ENCODE measurements at regions not wholly inside any gene's neighbourhood (a gene's known extent, or its start where the extent isn't known, plus 50 kb on each side); places are given as distances from the start of the nearest gene placed in this dataset.

- ATAC-seq (peak in 5 of 8 donors; percentile 55 to 99 (median 73)), DNase-seq (peak in 1 of 2 donors; percentile 6)
- H3K9me3 ChIP-seq = no peaks in the 10 kb centered on the region
- TF ChIP-seq CTCF (IDR thresholded peaks at IDR 0.05) = no peak
- no peak overlapping the region for H3K4me3 ChIP-seq
- peaks cover 0 to 7% (median 0%) of the 10 kb centered on the region in 9 donors for H3K4me1 ChIP-seq
- 30 to 36% methylated on average over 4 of the region's 4 CpGs for WGBS, 2 donors
- intact Hi-C loops (cut with DNase I) = no loop called here
- H3K27ac ChIP-seq = peak overlapping the region in 1 of 10 donors; percentile 4
- H3K27me3 ChIP-seq = no peaks in the 10 kb centered on the region
- no peaks in the 10 kb centered on the region for H3K36me3 ChIP-seq
These were observed 592.8 kb upstream of the GBE1 start for GRCh38 chr3:82354228-82354627.

DNA sequence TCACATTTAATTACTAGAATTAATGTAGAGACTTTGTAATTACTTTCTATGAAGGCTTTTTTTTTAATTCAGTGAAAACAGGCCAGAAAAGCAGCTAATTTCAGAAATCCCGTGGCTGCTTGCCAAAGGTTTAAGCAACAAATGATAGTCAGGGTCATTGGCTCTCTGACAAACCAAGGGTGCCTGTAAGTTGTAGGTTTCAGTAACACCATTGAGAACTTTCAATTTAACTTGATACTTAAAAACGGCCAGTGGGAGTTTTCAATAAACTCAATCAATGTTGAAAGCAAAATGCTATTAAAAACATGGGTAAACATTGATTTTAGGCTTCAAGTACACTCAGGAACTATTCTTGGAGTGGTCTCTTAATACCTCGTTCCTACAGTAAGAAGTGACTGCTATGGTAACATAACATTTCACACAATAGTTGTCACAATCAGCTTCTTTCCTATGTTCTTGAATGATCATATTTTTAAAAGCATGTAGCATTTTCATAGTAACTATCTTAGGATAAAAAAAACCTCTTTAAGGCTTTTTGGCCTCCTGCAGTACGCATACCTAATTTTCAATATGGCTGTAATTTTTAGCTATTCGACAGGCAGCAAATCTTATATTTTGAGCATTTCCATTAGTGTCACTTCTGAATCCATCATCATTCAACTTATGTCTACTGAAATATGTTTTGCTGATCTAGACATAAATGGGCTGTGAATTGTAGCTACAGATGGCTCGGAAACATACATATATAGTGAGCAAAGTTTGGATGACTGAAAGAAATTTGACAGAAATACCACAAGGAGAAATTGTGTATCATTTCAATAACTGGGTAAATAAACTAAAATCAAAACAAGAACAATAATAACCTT is 592.1 kb upstream of the GBE1 start:
- Histone ChIP-seq H3K27ac (no peak overlapping the region), H3K36me3 (no peaks in the 10 kb centered on the region), H3K4me1 (peaks cover 0 to 7% (median 0%) of the 10 kb centered on the region in 9 donors), H3K4me3 (no peak overlapping the region), H3K9me3 (no peaks in the 10 kb centered on the region), H3K27me3 (no peaks in the 10 kb centered on the region)
- intact Hi-C loops (cut with DNase I) = no loop called here
- WGBS, 2 donors = 58 to 60% methylated on average over 6 of the region's 6 CpGs
- TF ChIP-seq CTCF (IDR thresholded peaks at IDR 0.05) = no peak
- ATAC-seq = peak in 1 of 8 donors; percentile 31
- DNase-seq = peak in 1 of 2 donors; percentile 10

- ATAC-seq = no peak
- DNase-seq = no peak
- H3K27ac ChIP-seq = no peak overlapping the region
- TF ChIP-seq CTCF (IDR thresholded peaks at IDR 0.05) = no peak
- H3K36me3 ChIP-seq = no peaks in the 10 kb centered on the region
- peaks cover 0 to under 1% (median 0%) of the 10 kb centered on the region in 9 donors for H3K4me1 ChIP-seq
- intact Hi-C loops (cut with DNase I) = no loop called here
- H3K27me3 ChIP-seq = no peaks in the 10 kb centered on the region
- peaks cover 0 to 5% (median 0%) of the 10 kb centered on the region in 11 donors for H3K9me3 ChIP-seq
- H3K4me3 ChIP-seq = no peak overlapping the region
- WGBS, 2 donors = 89 to 92% methylated on average over 1 of the region's 1 CpG
These were observed 586.1 kb upstream of the GBE1 start for GRCh38 chr3:82347585-82347984.

- H3K4me3 ChIP-seq = no peak overlapping the region
- no peaks in the 10 kb centered on the region for H3K36me3 ChIP-seq
- no peaks in the 10 kb centered on the region for H3K27me3 ChIP-seq
- peaks cover 0 to 3% (median 0%) of the 10 kb centered on the region in 11 donors for H3K9me3 ChIP-seq
- H3K4me1 ChIP-seq = no peaks in the 10 kb centered on the region
- TF ChIP-seq CTCF (IDR thresholded peaks at IDR 0.05) = no peak
- ATAC-seq (no peak), DNase-seq (no peak)
- no peak overlapping the region for H3K27ac ChIP-seq
- WGBS, 2 donors = 70 to 79% methylated on average over 3 of the region's 3 CpGs
- intact Hi-C loops (cut with DNase I) = no loop called here
These were observed 581.1 kb upstream of the GBE1 start for GRCh38 chr3:82342521-82342920.

Data from heart right ventricle (tissue), 16 donors.